HG03108 (cell line): ENCODE measurements at regions not wholly inside any gene's neighbourhood (a gene's known extent, or its start where the extent isn't known, plus 50 kb on each side); places are given as distances from the start of the nearest gene placed in this dataset.

Experiments
- ATAC-seq: cut with Tn5 transposase; IDR thresholded peaks from one replicate; pipeline ENCODE4 v1.9.1; 2021; ENCODE audit warnings: moderate library complexity; ENCODE audit not compliant: unreplicated experiment

DNA sequence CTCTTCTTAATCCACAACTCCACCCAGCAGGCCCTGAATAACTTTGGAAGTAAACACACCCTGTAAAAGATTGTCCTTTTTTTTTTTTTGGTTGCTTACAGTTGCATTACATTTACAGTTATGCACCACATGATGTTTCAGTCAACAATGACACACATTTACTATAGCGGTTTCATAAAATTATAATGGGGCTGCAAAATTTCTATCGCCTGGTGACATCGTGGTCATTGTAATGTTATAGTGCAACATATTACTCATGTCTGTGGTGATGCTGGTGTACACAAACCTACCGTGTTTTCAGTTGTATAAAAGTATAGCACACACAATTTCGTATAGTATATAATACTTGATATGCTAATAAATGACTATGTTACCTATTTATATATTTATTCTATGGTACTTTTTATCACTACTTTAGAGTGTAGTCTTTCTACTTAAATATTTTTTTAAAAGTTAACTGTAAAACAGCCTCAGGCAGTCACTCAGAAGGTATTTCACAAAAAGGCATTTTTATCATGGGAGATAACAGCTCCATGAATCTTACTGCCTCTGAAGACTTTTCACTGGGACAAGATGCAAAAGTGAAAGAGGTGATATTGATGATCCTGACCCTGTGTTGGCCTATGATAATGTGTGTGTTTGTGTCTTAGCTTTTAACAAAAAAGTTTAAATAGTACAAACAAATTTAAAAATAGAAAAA lies 695.4 kb upstream of the CDH18 start:
- no peak for ATAC-seq

DNA sequence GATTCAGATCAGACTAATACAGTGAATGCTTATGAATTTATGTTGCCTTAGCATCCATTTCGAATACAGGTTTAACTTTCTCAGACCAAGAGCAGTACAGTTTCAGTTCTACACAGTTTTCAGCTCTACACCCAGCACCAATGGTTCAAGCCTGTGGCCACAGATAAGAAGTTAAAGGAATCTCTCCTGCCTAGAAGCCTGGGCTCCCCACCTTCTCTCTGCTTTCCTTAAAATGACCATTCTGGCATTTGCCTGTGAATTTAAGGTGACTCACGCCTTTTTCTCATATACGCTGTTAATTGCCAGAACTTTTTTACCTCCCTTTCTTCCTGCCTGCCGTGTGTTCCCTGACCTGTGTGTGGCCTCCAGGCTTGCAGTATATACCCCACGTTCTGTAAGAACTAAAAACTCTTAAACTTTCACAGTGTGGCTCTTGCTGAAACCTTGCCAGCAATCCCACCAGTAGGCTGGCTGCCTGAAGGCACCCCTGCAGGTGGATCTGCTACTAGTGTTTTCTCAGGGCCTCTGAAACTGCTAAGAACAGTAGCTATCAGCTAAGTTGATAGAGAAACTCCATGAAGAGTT lies 692.8 kb upstream of the CDH18 start:
- ATAC-seq, result no peak

DNA sequence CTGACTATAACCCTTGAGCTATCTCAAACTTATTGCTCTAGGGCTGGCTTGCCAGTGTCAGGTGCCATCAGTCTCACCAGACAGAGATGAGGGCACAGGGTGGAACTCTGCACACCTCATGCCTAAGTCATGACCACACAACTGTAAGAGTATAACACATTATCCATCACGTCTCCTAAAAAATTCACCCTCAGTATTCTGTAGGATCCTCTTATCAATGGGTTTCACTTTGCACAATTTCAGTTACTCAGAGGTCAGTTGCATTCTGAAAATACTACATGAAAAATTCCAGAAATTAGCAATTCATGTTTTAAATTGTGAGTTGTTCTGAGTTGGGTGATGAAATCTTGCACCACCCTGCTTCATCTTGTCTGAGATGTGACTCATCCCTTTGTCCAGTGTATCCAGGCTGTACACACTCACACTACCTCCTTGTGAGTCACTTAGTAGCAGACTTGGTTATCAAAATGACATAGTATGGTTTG lies 690.9 kb upstream of the CDH18 start:
- no peak for ATAC-seq

DNA sequence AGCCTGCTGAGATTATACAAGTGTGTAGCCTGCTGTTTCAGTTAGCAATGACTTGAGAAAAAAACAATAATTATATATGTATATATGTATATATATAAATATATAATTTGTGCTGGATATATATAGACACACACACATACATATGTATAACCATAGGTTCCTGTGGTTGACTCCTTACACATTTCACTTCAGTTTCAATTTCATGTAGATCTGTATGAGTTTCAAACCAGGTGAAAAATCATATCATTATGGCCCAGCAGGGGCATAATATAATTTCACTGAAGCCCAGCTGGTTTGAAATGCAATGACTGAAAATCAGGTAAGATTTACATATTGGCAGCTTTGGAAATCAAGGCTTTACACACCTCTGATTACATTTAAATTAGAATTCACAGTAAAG lies 690.4 kb upstream of the CDH18 start:
- ATAC-seq, result no peak

DNA sequence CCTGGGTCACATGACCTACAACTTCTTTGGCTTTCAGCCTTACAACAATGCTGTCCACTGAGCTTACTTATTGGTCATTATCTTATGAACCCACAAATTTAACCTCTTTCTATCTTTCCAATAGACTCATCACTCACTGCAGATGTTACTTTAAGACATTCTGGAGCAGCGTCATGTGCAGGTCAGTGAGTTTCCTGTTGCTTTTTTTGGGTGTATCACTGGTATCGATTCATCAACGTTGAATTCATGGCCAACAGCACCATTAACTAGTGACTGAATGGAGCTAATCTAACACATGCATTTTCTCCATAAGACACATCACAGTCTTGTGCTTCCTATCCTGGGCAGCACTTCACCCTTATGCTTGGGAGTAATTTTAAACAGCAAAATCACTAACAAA lies 672.6 kb upstream of the CDH18 start:
- no peak for ATAC-seq

DNA sequence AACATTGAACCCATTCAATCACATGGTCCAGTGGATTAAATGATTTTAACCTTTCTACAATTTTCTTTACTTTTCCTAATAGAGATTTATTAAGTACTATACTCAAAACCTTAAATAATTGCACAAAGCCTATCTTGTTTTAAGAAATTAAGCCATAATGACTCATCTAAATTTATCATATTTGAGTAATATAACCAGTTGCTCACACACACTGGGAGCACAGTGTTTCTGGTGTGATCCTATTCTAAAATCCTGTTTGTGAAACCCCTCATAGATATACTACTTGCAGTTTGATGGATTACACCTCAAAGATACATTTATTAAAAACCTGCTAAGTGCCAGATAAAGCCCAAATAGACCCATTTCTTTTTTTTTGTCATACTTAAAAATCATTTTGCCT lies 668.3 kb upstream of the CDH18 start:
- no peak for ATAC-seq

DNA sequence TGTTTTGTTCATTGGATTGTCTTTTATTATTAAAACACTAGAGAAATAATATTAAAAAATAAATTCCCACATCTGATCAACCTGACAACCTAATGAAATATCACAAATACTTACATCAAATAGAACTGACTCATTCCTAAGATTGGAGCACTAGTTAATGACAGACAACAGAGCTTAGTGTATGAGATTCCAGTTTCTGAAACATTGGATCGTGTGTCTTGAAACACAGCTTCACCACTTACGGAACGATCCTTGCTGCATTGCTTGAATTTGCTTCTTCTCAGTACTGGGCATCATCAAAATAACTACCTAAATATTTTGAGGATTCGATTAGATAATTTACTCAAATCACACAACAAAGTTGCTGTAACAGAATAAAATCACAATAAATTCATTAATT lies 667.2 kb upstream of the CDH18 start:
- no peak for ATAC-seq

DNA sequence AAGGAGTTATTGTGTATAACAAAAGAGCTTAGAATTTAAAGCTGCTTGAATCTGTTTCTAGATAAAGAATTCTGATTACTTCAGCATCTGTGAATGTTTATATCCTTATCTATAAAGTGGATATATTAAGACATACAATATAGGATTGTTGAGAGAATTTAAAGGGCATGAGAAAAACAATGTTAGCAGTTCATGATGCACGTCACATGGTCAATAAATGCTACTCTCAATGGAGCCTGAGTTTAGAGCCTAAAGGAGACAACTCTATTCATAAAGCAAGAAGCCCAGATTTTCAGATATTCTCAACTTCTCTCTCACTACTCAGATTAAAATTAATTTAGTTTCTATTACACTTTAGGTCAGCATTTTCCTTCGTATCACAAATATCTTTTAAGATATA lies 666.7 kb upstream of the CDH18 start:
- ATAC-seq, result no peak

DNA sequence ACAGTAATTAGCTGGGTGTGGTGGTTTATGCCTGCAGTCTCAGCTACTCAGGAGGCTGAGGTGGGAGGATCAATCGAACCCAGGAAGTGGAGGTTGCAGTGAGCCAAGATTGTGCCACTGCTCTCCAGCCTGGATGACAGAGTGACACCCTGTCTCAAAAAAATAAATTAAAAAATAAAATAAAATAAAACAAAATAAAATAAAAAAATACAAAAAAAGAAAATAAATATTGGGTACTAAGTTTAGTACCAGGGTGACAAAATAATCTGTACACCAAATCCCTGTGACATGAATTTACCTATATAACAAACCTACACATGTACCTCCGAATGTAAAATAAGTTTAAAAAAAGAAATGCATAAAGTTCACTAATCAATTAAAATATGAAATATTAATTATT lies 666.0 kb upstream of the CDH18 start:
- ATAC-seq, result no peak

DNA sequence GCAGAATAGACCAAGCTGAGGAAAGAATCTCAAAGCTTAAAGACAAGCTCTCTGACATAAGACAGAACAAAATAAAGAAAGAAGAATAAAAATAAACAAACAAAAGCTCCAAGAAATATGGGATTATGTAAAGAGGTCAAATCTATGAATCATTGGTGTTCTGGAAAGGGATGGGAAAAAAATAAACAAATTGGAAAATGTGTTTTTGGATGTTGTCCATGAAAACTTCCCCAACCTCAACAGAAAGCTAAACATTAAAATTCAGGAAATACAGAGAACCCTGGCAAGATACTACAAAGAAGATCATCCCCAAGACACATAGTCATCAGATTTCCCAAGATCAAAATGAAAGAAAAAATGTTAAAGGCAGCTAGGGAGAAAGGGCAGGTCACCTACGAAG lies 662.0 kb upstream of the CDH18 start:
- no peak for ATAC-seq

DNA sequence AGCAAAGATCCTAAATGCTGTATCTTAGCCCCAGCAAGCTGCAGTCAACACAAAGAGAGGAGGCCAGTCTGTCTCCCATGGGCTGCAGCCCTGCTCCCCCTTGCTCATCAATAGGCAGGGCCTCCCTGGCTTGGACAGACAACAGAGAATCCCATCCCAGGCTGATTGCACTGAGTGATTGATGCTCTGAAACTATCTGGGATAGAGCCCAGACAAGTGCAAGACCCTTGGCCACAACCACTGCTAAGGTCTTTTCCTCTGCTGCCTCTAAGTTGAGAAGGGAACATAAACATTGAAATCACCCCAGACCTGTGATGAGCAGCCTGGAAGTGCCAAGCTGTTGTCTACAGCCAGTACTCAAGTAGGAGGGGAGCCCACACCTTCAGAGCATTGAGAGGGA lies 661.0 kb upstream of the CDH18 start:
- no peak for ATAC-seq

DNA sequence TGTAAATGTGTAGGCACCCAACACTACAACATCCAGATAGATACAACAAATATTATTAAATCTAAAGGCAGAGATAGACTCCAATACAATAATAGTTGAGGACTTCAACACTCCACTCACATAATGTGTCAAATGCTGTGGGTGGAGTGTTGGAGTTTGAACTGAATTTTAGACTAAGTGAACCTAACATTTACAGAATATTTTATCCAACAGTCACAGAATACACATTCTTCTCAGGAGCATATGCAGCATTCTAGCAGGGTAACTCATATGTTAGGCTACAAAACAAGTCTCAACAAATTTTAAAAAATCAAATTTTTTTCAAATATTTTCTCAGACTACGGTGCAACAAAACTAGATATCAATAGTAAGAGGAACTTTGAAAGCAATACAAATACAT lies 648.7 kb upstream of the CDH18 start:
- no peak for ATAC-seq

DNA sequence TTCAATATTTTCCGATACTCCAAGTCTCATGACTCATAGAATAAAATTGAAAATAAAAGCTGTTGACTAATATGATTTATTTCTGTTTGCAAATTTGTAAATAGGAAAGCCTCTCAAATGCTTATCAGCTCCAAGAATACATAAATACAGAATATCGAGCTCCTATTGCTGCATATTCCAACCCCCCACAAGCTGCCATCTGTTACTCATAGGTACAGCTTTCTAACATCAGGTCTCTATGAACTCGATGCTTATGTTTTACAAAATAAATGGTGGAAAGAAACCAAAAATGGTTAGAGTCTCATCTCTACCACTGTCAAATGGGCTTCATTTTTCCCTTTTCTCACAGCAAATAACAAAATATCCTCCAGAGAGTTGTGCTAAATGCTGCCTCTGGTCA lies 631.6 kb upstream of the CDH18 start:
- ATAC-seq, result no peak

DNA sequence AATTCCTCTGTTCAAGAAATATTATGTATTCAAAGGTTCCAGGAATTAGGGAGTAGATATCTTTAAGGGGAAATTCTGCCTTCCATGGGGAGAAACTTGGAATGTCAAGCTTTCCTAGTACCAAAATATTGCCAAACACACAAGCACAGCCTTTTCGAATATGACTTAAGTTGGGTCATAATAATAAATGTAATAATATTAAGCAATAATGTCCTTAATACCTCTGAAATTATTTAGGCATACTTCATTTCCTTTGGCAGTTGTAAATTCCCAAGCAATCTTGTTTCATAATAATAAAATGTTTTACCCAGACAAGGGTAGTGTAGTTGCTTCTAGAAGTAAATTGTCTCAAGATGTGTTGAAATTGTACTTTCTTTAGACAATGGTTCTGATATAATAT lies 630.3 kb upstream of the CDH18 start:
- no peak for ATAC-seq

DNA sequence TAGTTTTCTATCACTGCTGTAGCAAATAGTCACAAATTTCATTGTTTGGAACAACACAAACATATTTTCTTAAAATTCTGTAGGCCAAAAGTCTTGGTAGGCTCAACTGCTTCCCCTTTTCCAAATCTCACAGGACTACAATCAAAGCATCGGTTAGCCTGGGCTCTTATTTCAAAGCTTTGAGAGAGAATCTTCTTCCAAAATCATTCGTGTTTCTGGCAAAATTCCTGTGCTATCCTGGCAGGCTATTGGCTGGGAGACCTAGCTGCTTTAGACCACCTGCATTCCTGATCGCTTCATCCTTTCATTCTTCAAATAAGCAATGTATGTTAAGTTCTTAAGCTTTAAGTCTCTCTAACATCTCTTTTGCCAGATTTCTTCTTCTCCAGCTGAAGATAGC lies 629.8 kb upstream of the CDH18 start:
- ATAC-seq, result no peak

DNA sequence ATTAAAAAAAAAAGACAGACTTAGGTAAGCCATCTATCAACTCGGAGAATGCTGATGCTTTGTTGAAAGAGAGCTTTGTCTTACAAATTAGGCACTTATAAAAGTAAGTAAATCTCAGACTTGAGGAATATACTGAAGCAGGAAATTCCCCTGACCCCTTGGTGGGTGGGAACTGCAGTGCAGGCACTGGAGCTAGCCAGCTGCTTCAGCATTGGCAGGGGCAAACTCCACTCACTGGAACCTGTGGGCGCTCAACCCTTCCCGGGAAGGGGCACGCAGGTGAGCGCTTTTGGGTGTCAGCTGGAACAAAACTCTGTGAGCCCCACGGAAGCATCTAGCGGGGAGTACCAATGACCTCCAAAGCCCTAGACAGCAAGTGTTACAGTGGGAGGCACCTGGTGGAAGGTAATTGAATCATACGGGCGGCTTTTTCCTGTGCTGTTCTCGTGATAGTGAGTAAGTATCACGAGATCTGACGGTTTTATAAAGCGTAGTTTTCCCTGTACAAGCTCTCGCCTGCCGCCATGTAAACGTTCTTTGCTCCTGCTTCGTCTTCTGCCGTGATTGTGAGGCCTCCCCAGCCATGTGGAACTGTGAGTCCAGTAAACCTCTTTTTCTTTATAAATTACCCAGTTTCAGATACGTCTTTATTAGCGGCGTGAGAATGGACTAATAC lies 628.0 kb upstream of the CDH18 start:
- ATAC-seq, result no peak

DNA sequence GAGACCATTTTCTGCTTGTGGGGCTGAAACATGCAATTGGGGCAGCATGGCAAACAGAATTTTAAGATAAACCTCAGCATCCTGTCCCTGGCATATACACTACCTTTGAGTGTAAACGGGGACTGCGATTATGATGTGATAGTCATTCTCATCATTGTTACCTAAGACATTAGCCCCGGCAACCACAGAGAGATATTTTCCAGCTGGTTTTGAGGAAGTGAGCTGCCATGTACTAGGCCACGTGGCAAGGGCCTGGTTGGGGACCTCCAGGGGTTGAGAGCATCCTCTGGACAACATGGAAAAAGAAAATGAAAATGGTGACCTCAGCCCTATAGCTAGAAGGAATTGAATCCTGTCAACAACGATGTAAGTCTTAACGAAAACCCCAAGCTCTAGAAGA lies 623.6 kb upstream of the CDH18 start:
- no peak for ATAC-seq

DNA sequence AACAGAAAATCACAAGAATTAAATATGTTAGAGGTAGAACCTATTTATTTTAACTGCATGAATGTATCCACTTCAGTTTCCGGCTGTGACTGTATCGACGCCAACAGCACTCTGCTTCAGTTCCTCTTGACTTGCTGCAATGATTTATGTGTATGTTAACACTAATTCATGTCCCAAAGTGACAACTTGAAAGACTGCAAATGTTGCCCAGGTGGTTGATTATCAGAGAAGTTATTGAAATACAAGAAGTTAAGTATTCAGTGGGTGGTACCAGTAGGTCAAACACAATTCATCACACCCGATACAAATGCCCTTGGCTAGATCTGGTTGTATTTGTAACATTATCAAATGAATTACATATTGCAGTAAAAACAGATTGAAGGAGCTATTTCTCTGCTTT lies 622.7 kb upstream of the CDH18 start:
- ATAC-seq, result no peak

DNA sequence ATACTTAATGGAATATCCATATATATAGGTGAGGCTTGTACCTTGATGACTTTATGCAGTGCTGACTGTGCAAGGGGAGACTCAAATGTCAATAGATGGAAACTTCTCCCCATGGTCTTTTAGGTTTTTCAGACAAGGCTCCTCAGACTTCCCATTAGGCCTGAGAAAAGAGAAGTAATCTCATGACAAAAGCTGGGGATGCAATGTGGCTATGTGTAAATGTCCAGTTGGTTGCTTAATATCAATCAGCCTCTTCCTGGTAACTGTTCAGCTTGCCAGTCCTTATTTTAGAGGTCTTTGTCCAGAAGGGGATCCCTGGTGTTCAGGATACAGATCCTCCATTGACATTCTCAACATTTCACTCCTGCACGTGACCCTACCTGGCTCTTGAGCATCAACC lies 621.1 kb upstream of the CDH18 start:
- no peak for ATAC-seq

DNA sequence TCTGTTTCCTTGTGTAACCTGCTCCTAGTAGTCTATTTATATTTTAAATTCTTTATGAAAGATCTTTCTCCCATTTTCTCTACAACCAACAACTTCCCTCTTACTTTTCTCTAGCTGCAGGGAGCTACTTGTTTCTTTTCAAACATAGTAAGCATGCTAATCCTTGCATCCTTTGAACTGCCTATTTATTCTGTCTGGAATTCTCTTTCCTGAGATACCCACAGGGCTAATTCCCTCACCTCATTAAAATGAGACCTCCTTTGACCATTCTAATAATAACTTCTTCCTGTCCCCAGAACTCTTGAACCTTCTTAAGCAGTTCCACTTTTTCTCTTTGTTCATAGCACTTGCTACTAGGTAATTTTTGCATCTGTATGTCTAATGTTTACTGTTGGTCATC lies 620.6 kb upstream of the CDH18 start:
- no peak for ATAC-seq

DNA sequence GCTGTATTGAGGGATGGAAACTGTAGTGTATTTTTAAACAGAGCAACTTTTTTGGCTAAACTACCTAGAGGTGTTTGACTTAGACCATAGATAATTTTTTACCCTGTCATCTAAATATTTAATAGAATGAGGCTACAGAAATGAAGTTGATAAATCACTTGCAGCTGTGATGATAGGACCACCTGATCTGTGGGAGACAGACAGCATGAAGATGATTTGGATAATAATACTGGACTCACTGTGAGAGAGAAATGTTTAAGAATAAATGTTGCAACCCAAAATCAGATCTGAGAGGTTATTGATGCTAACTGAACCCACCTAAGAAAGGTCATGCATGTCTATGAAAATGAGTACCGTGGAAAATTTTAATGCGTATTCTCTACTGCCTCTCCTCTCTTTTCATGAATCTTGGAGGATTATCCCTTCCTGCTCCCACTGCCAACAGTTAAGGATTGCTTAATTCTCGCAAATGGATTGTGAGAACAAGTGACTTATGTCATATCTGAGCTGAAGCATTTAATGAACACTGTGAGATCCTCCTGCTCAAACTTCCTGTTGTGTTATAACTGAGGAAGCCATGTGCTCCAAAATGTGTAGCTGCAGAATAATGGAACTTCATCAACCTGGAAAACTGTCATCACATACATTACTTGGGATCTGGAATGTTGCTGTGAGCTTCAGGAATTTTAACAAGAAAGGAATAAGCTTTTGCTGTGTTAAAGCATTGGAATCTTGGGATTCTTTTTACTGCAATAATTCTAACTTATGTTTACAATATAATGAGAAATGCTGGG lies 617.9 kb upstream of the CDH18 start:
- ATAC-seq, result no peak

DNA sequence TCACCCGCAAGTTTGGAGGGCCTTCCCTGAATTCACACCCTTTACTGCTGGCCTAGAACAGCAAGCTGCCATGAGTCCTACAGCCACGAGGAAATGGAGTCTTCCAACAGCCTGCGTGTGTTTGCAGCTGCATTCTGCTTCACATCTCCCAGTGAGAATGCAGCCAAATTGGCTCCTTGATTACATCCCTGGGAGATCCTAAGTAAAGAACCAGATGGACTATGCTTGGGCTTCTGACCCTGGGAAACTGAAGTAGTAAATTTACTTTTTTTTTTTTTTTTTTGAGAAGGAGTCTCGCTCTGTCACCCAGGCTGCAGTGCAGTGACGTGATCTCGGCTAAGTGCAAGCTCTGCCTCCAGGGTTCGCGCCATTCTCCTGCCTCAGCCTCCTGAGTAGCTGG lies 617.0 kb upstream of the CDH18 start:
- no peak for ATAC-seq
